ENCODE measurements at regions not wholly inside any gene's neighbourhood (a gene's known extent, or its start where the extent isn't known, plus 50 kb on each side); places are given as distances from the start of the nearest gene placed in this dataset.

GRCh38 chr2:62296832-62297623, 101.1 kb downstream of the B3GNT2 start:
- H3K9me3 ChIP-seq (ENCODE audit: low read length), result no peaks in the 10 kb centered on the region
- H3K9me2 ChIP-seq (ENCODE audit: insufficient read depth, low read length), result no peaks in the 10 kb centered on the region
- no peaks in the 10 kb centered on the region for H3K27me3 ChIP-seq (ENCODE audit: insufficient read depth, low read depth, low read length)
- no peaks in the 10 kb centered on the region for H3K36me3 ChIP-seq (ENCODE audit: insufficient read depth, low read length)
- H3K27ac ChIP-seq (ENCODE audit: low read length), result no peak overlapping the region
- TF ChIP-seq EP300 (conservative IDR thresholded peaks at IDR 0.05; ENCODE audit: poor library complexity, severe bottlenecking), result no peak
- TF ChIP-seq SMC3 (conservative IDR thresholded peaks at IDR 0.05; ENCODE audit: poor library complexity), result no peak
- TF ChIP-seq CTCF (IDR thresholded peaks at IDR 0.05; ENCODE audit: poor library complexity, severe bottlenecking), result no peak
- TF ChIP-seq EZH2 (IDR thresholded peaks at IDR 0.05; ENCODE audit: borderline replicate concordance, insufficient read depth, low read length, poor library complexity, severe bottlenecking), result no peak
- no peak for TF ChIP-seq TAF1 (IDR thresholded peaks at IDR 0.05; ENCODE audit: low read depth)
- TF ChIP-seq, protein P1, sequence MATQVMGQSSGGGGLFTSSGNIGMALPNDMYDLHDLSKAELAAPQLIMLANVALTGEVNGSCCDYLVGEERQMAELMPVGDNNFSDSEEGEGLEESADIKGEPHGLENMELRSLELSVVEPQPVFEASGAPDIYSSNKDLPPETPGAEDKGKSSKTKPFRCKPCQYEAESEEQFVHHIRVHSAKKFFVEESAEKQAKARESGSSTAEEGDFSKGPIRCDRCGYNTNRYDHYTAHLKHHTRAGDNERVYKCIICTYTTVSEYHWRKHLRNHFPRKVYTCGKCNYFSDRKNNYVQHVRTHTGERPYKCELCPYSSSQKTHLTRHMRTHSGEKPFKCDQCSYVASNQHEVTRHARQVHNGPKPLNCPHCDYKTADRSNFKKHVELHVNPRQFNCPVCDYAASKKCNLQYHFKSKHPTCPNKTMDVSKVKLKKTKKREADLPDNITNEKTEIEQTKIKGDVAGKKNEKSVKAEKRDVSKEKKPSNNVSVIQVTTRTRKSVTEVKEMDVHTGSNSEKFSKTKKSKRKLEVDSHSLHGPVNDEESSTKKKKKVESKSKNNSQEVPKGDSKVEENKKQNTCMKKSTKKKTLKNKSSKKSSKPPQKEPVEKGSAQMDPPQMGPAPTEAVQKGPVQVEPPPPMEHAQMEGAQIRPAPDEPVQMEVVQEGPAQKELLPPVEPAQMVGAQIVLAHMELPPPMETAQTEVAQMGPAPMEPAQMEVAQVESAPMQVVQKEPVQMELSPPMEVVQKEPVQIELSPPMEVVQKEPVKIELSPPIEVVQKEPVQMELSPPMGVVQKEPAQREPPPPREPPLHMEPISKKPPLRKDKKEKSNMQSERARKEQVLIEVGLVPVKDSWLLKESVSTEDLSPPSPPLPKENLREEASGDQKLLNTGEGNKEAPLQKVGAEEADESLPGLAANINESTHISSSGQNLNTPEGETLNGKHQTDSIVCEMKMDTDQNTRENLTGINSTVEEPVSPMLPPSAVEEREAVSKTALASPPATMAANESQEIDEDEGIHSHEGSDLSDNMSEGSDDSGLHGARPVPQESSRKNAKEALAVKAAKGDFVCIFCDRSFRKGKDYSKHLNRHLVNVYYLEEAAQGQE (IDR thresholded peaks at IDR 0.05; ENCODE audit: borderline replicate concordance), result no peak
- no peak for TF ChIP-seq POLR2AphosphoS5 (IDR thresholded peaks at IDR 0.05)
- TF ChIP-seq MXI1 (conservative IDR thresholded peaks at IDR 0.05; ENCODE audit: poor library complexity, severe bottlenecking), result no peak
- TF ChIP-seq RAD21 (conservative IDR thresholded peaks at IDR 0.05), result no peak
- no peak overlapping the region for H2AFZ ChIP-seq (ENCODE audit: low read depth, low read length)
- no peak overlapping the region for H3K4me2 ChIP-seq (ENCODE audit: low read length)
- no peaks in the 10 kb centered on the region for H3K79me2 ChIP-seq (replicated peaks; ENCODE audit: insufficient read depth, low read length)
- no peak overlapping the region for H3K9ac ChIP-seq (ENCODE audit: low read length)
- no peak overlapping the region for H3K4me3 ChIP-seq (ENCODE audit: low read length)
- H3F3A ChIP-seq (ENCODE audit: insufficient read depth, low read length, poor library complexity, severe bottlenecking), result no peaks in the 10 kb centered on the region
- no peaks in the 10 kb centered on the region for H4K20me1 ChIP-seq (ENCODE audit: insufficient read depth)

GRCh38 chr2:62296034-62296831, 100.3 kb downstream of the B3GNT2 start:
- Histone ChIP-seq H2AFZ (ENCODE audit: low read depth, low read length) (no peak overlapping the region), H3F3A (ENCODE audit: insufficient read depth, low read length, poor library complexity, severe bottlenecking) (no peaks in the 10 kb centered on the region), H3K27me3 (ENCODE audit: insufficient read depth, low read depth, low read length) (no peaks in the 10 kb centered on the region), H3K9me2 (ENCODE audit: insufficient read depth, low read length) (no peaks in the 10 kb centered on the region), H3K4me2 (ENCODE audit: low read length) (no peak overlapping the region), H4K20me1 (ENCODE audit: insufficient read depth) (no peaks in the 10 kb centered on the region), H3K9me3 (ENCODE audit: low read length) (no peaks in the 10 kb centered on the region), H3K36me3 (ENCODE audit: insufficient read depth, low read length) (no peaks in the 10 kb centered on the region), H3K4me3 (ENCODE audit: low read length) (no peak overlapping the region), H3K9ac (ENCODE audit: low read length) (no peak overlapping the region), H3K79me2 (replicated peaks; ENCODE audit: insufficient read depth, low read length) (no peaks in the 10 kb centered on the region), H3K27ac (ENCODE audit: low read length) (no peak overlapping the region)
- TF ChIP-seq EZH2 (IDR thresholded peaks at IDR 0.05; ENCODE audit: borderline replicate concordance, insufficient read depth, low read length, poor library complexity, severe bottlenecking), result no peak
- TF ChIP-seq TAF1 (IDR thresholded peaks at IDR 0.05; ENCODE audit: low read depth), result no peak
- TF ChIP-seq EP300 (conservative IDR thresholded peaks at IDR 0.05; ENCODE audit: poor library complexity, severe bottlenecking), result no peak
- TF ChIP-seq, protein P1 (IDR thresholded peaks at IDR 0.05; ENCODE audit: borderline replicate concordance), result no peak
- no peak for TF ChIP-seq CTCF (IDR thresholded peaks at IDR 0.05; ENCODE audit: poor library complexity, severe bottlenecking)
- no peak for TF ChIP-seq RAD21 (conservative IDR thresholded peaks at IDR 0.05)
- TF ChIP-seq POLR2AphosphoS5 (IDR thresholded peaks at IDR 0.05), result no peak
- TF ChIP-seq SMC3 (conservative IDR thresholded peaks at IDR 0.05; ENCODE audit: poor library complexity), result no peak
- no peak for TF ChIP-seq MXI1 (conservative IDR thresholded peaks at IDR 0.05; ENCODE audit: poor library complexity, severe bottlenecking)
